ENCODE measurements at regions not wholly inside any gene's neighbourhood (a gene's known extent, or its start where the extent isn't known, plus 50 kb on each side); places are given as distances from the start of the nearest gene placed in this dataset.

- DNase-seq (ENCODE audit: low read depth, low spot score) (no peak), ATAC-seq (no peak)
- TF ChIP-seq SIN3A (IDR thresholded peaks at IDR 0.05; ENCODE audit: borderline replicate concordance, insufficient read depth, low read depth, low read length) (no peak), REST (IDR thresholded peaks at IDR 0.05; ENCODE audit: insufficient read depth in 1 of 2, low read depth in 2 of 2, low read length in 1 of 2) (no peak), TCF7L2 (IDR thresholded peaks at IDR 0.05; ENCODE audit: low read depth, low read length) (no peak), CTCF (IDR thresholded peaks at IDR 0.05) (no peak), POLR2AphosphoS5 (IDR thresholded peaks at IDR 0.05; ENCODE audit: low read depth, low read length) (no peak)
- H3K4me3 ChIP-seq (ENCODE audit: low read depth in 2 of 2, low read length in 2 of 2), result no peak overlapping the region
- H3K9me3 ChIP-seq (ENCODE audit: control insufficient read depth, insufficient read depth, low read depth, low read length), result no peaks in the 10 kb centered on the region
- H3K27ac ChIP-seq (ENCODE audit: low read length), result no peak overlapping the region
- CTCF ChIA-PET, result no interaction called here
- H3K27me3 ChIP-seq (ENCODE audit: control insufficient read depth, insufficient read depth, low read length), result no peaks in the 10 kb centered on the region
- intact Hi-C loops (cut with micrococcal nuclease; ENCODE audit: unreplicated experiment) (no loop called here), in situ Hi-C loops (cut with HindIII; ENCODE audit: low pct_unique_long_range_greater_than_20kb, low sequenced_read_pairs) (no loop called here)
- POLR2A ChIA-PET, result no interaction called here
- peaks cover 23% of the 10 kb centered on the region for H3K4me1 ChIP-seq (ENCODE audit: control insufficient read depth, insufficient read depth, low read length)
- no peaks in the 10 kb centered on the region for H3K36me3 ChIP-seq (ENCODE audit: control insufficient read depth, insufficient read depth, low read length)
- BruUV-seq (replicated peaks), result no TSS peak
Observed at GRCh38 chr2:64853894-64854293, 135.3 kb upstream of the SLC1A4 start.

- no peak for TF ChIP-seq POLR2AphosphoS5 (IDR thresholded peaks at IDR 0.05; ENCODE audit: low read depth, low read length)
- H3K36me3 ChIP-seq (ENCODE audit: control insufficient read depth, insufficient read depth, low read length), result no peaks in the 10 kb centered on the region
- H3K9me3 ChIP-seq (ENCODE audit: control insufficient read depth, insufficient read depth, low read depth, low read length), result no peaks in the 10 kb centered on the region
- H3K27ac ChIP-seq (ENCODE audit: low read length), result peak overlapping the region; percentile 19; the same call in 1 of the 2 replicates
- ATAC-seq, result no peak
- BruUV-seq (replicated peaks), result no TSS peak
- no peaks in the 10 kb centered on the region for H3K27me3 ChIP-seq (ENCODE audit: control insufficient read depth, insufficient read depth, low read length)
- in situ Hi-C loops (cut with HindIII; ENCODE audit: low pct_unique_long_range_greater_than_20kb, low sequenced_read_pairs), result no loop called here
- intact Hi-C loops (cut with micrococcal nuclease; ENCODE audit: unreplicated experiment), result no loop called here
- CTCF ChIA-PET, result no interaction called here
- H3K4me3 ChIP-seq (ENCODE audit: low read depth in 2 of 2, low read length in 2 of 2), result no peak overlapping the region
- peaks cover 29% of the 10 kb centered on the region for H3K4me1 ChIP-seq (ENCODE audit: control insufficient read depth, insufficient read depth, low read length)
- DNase-seq (ENCODE audit: low read depth, low spot score), result no peak
- POLR2A ChIA-PET, result interaction anchor here (0.6 kb wide), 1 partner anchor 111 kb away, joined by 4 read pairs; no protein-coding TSS in a partner anchor
Observed at GRCh38 chr2:64854773-64855237, 134.4 kb upstream of the SLC1A4 start.

- intact Hi-C loops (cut with micrococcal nuclease; ENCODE audit: unreplicated experiment), result no loop called here
- no peaks in the 10 kb centered on the region for H3K36me3 ChIP-seq (ENCODE audit: control insufficient read depth, insufficient read depth, low read length)
- peak overlapping the region; percentile 90 for H3K27ac ChIP-seq (ENCODE audit: low read length)
- H3K9me3 ChIP-seq (ENCODE audit: control insufficient read depth, insufficient read depth, low read depth, low read length), result no peaks in the 10 kb centered on the region
- DNase-seq (ENCODE audit: low read depth, low spot score) (no peak), ATAC-seq (no peak)
- H3K4me3 ChIP-seq (ENCODE audit: low read depth in 2 of 2, low read length in 2 of 2), result no peak overlapping the region
- H3K4me1 ChIP-seq (ENCODE audit: control insufficient read depth, insufficient read depth, low read length), result peaks cover 44% of the 10 kb centered on the region
- no TSS peak for BruUV-seq (replicated peaks)
- in situ Hi-C loops (cut with HindIII; ENCODE audit: low pct_unique_long_range_greater_than_20kb, low sequenced_read_pairs), result no loop called here
- no peaks in the 10 kb centered on the region for H3K27me3 ChIP-seq (ENCODE audit: control insufficient read depth, insufficient read depth, low read length)
- POLR2A ChIA-PET, result no interaction called here
- CTCF ChIA-PET, result no interaction called here
- TF ChIP-seq CTCF (IDR thresholded peaks at IDR 0.05) (no peak), SIN3A (IDR thresholded peaks at IDR 0.05; ENCODE audit: borderline replicate concordance, insufficient read depth, low read depth, low read length) (no peak), REST (IDR thresholded peaks at IDR 0.05; ENCODE audit: insufficient read depth in 1 of 2, low read depth in 2 of 2, low read length in 1 of 2) (no peak), POLR2AphosphoS5 (IDR thresholded peaks at IDR 0.05; ENCODE audit: low read depth, low read length) (no peak), TCF7L2 (IDR thresholded peaks at IDR 0.05; ENCODE audit: low read depth, low read length) (no peak)
Observed at GRCh38 chr2:64857581-64858471, 131.4 kb upstream of the SLC1A4 start.
